HG03469 (cell line): ENCODE measurements at regions not wholly inside any gene's neighbourhood (a gene's known extent, or its start where the extent isn't known, plus 50 kb on each side); places are given as distances from the start of the nearest gene placed in this dataset.

Experiments used
- ATAC-seq: cut with Tn5 transposase; IDR thresholded peaks from one replicate; pipeline ENCODE4 v1.9.1; 2021; ENCODE audit warnings: mild to moderate bottlenecking, moderate library complexity, moderate number of reproducible peaks; ENCODE audit not compliant: unreplicated experiment

GRCh38 chr16:86286991-86287663 lies 223.2 kb upstream of the FOXF1 start:
- ATAC-seq: no peak

DNA sequence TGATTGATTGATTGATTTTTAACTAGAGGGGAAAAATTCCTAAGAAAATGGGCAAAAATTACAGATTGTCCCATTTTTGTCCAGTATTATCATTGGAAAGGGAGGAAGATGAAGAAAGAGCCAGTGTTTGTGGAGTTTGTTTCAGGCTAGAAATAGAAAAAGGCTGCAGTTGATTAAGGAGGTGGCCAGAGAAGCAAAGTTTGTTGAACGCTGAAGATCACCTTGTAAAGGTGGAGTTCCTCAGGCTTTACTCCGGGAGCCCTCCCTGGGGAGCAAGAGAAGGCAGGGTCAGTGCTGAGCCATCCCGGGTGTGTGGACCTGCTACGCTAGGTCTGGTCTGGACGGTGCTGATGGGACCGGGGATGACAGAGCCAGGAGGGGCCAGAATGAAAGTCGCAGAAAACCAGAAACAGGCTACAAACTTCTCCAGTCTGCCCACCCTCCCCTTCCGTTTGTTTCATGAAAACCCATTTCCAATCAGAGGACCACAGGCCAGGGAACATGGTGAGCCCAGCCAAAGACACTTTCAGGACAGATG lies 222.6 kb upstream of the FOXF1 start:
- ATAC-seq: no peak

GRCh38 chr16:86288716-86289294 lies 221.5 kb upstream of the FOXF1 start:
- no peak for ATAC-seq

GRCh38 chr16:86289304-86289703 lies 221.0 kb upstream of the FOXF1 start:
- no peak for ATAC-seq

GRCh38 chr16:86289907-86290306 lies 220.4 kb upstream of the FOXF1 start:
- no peak for ATAC-seq

GRCh38 chr16:86291491-86291890 lies 218.8 kb upstream of the FOXF1 start:
- no peak for ATAC-seq

GRCh38 chr16:86292171-86292775 lies 218.1 kb upstream of the FOXF1 start:
- ATAC-seq: no peak

- ATAC-seq: no peak
Measured at GRCh38 chr16:86292942-86293341, 217.4 kb upstream of the FOXF1 start.

DNA sequence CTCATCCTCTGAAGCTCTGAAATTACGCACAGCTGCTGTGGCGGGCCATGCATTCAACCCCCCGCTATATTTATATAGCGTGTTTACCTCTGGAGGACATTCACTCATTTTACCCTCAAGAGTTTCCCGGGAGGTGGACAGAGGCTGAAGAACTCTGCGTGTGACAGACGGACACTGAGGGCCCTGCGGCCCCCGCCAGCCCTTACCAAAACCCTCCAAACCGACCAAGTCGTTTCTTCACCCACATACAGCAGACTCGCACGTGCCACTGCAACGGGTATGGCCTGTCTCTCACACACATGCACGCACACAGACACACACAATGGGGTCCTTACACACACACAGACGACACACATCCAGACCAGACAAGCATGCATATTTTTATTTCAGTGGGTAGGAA lies 216.4 kb upstream of the FOXF1 start:
- no peak for ATAC-seq

GRCh38 chr16:86294535-86295196 lies 215.7 kb upstream of the FOXF1 start:
- ATAC-seq: no peak

- no peak for ATAC-seq
Measured at GRCh38 chr16:86296256-86296655, 214.1 kb upstream of the FOXF1 start.

DNA sequence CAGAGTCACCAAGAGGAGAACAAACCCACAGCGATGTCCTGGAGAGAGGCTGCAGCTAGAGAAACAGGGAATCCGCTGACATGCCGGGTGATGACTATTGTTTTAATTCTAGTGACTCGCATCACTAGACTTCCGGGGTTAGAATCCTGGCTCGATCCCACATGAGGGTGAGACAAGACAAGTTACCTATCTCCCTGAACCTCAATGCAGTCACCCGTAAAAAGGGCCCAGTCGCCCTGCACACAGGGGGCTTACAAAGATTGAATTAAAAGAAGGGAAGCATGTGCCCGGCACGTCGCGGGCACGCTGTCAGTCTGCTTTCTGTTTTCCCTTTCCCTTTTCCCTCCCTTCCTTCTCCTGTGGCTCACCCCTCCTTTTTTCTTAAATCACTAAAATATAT lies 212.9 kb upstream of the FOXF1 start:
- no peak for ATAC-seq

- no peak for ATAC-seq
Measured at GRCh38 chr16:86297866-86298757, 212.2 kb upstream of the FOXF1 start.

DNA sequence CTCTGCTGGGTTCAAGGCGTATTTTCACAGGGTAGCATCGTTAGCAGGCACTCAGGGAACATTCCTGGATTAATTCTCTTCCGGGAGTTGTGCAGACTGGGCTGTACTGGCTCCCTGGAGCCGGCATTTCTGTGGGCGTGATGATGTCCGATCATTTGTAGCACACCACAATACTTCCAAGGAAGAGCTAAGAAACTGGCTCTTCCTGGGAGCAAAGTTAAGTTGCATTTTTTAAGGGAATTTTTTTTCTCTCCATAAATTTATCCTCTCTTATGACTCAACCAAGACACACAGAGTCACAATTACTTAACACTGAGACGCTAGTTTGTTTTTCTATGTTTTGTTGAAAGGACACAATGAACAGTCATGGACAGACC lies 211.6 kb upstream of the FOXF1 start:
- no peak for ATAC-seq

GRCh38 chr16:86299882-86300610 lies 210.3 kb upstream of the FOXF1 start:
- ATAC-seq: no peak

- no peak for ATAC-seq
Measured at GRCh38 chr16:86300746-86301481, 209.4 kb upstream of the FOXF1 start.

DNA sequence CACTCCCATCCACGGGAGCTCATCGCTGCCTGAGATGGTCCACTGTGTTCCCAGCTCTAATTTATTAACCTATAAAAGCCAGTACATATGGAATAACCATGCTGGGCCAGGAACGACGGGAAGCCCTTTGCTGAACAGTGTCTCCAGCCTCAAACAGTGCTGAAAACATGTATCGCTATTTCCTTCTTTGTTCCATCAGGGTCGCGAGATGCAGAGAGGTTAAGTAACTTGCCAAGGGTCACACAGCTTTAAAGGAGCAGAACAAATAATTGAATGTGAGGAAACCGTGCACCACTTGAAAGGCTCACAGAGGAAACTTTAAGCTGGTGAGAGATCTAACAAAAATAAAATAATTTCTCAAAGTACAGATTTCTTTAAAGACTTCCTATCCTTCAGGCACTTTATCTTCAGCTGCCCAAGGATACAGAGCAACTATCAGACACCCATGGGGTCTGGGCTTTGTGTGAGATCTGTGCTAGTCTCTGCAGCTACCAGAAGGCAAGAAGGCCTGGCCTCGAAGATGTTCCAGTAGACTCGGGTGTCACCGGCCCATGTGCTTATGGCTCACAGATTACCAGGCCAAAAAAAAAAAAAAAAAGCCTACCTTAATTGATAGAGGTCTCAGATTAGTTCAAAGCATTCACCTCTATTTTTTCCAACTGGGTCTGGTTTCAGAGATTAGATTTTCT lies 207.8 kb upstream of the FOXF1 start:
- no peak for ATAC-seq

- no peak for ATAC-seq
Measured at GRCh38 chr16:86303787-86304678, 206.3 kb upstream of the FOXF1 start.
